ENCODE measurements at regions not wholly inside any gene's neighbourhood (a gene's known extent, or its start where the extent isn't known, plus 50 kb on each side); places are given as distances from the start of the nearest gene placed in this dataset.

- Mint-ChIP-seq H3K27ac (no peak overlapping the region), H3K27me3 (ENCODE audit: low read depth in 2 of 2) (no peaks in the 10 kb centered on the region), H3K9me3 (peaks cover 10% of the 10 kb centered on the region in 2 donors), H3K4me3 (no peak overlapping the region), H3K4me1 (no peaks in the 10 kb centered on the region), H3K36me3 (no peaks in the 10 kb centered on the region)
- DNase-seq (no peak), ATAC-seq (no peak)
- Histone ChIP-seq H3K4me1 (ENCODE audit: control insufficient read depth, insufficient read depth, low read length) (no peaks in the 10 kb centered on the region), H3K27ac (ENCODE audit: low read length) (no peak overlapping the region), H3K36me3 (ENCODE audit: control insufficient read depth, insufficient read depth, low read length) (no peaks in the 10 kb centered on the region), H3K4me3 (ENCODE audit: low read length) (no peak overlapping the region), H3K27me3 (ENCODE audit: control insufficient read depth, insufficient read depth, low read length) (no peaks in the 10 kb centered on the region), H3K9me3 (ENCODE audit: control insufficient read depth, insufficient read depth, low read length) (no peaks in the 10 kb centered on the region)
- WGBS (ENCODE audit: insufficient coverage), result 83% methylated on average over 2 of the region's 2 CpGs
- TF ChIP-seq, protein P1, sequence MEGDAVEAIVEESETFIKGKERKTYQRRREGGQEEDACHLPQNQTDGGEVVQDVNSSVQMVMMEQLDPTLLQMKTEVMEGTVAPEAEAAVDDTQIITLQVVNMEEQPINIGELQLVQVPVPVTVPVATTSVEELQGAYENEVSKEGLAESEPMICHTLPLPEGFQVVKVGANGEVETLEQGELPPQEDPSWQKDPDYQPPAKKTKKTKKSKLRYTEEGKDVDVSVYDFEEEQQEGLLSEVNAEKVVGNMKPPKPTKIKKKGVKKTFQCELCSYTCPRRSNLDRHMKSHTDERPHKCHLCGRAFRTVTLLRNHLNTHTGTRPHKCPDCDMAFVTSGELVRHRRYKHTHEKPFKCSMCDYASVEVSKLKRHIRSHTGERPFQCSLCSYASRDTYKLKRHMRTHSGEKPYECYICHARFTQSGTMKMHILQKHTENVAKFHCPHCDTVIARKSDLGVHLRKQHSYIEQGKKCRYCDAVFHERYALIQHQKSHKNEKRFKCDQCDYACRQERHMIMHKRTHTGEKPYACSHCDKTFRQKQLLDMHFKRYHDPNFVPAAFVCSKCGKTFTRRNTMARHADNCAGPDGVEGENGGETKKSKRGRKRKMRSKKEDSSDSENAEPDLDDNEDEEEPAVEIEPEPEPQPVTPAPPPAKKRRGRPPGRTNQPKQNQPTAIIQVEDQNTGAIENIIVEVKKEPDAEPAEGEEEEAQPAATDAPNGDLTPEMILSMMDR (IDR thresholded peaks at IDR 0.05), result no peak
- intact Hi-C loops (cut with micrococcal nuclease), result no loop called here
Measured at GRCh38 chr13:58767566-58767965, 1136.0 kb downstream of the PCDH17 start.

DNA sequence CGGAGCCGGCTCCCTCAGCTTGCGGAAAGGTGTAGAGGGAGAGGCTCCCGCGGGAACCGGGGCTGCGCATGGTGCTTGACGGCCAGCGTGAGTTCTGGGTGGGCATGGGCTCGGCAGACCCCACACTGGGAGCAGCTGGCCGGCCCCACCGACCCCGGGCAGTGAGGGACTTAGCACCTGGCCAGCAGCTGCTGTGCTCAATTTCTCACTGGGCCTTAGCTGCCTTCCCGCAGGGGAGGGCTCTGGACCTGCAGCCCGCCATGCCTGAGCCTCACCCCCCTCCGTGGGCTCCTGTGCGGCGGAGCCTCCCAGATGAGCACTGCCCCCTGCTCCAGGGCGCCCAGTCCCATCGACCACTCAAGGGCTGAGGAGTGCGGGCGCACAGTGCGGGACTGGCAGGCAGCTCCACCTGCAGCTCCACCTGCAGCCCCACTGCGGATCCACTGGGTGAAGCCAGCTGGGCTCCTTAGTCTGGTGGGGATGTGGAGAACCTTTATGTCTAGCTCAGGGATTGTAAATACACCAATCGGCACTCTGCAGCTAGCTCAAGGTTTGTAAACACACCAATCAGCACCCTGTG, 1141.8 kb downstream of the PCDH17 start:
- ATAC-seq (no peak), DNase-seq (no peak)
- H3K4me3 ChIP-seq (ENCODE audit: low read length), result no peak overlapping the region
- no peak overlapping the region for H3K27ac ChIP-seq (ENCODE audit: low read length)
- H3K4me1 ChIP-seq (ENCODE audit: control insufficient read depth, insufficient read depth, low read length), result no peaks in the 10 kb centered on the region
- H3K36me3 ChIP-seq (ENCODE audit: control insufficient read depth, insufficient read depth, low read length), result no peaks in the 10 kb centered on the region
- TF ChIP-seq, protein P1 (IDR thresholded peaks at IDR 0.05), result no peak
- intact Hi-C loops (cut with micrococcal nuclease), result no loop called here
- Mint-ChIP-seq H3K4me1 (no peaks in the 10 kb centered on the region), H3K36me3 (no peaks in the 10 kb centered on the region), H3K27me3 (ENCODE audit: low read depth in 2 of 2) (no peaks in the 10 kb centered on the region), H3K4me3 (no peak overlapping the region), H3K27ac (no peak overlapping the region), H3K9me3 (peaks cover 2 to 6% of the 10 kb centered on the region in 2 donors)
- H3K9me3 ChIP-seq (ENCODE audit: control insufficient read depth, insufficient read depth, low read length), result no peaks in the 10 kb centered on the region
- no peaks in the 10 kb centered on the region for H3K27me3 ChIP-seq (ENCODE audit: control insufficient read depth, insufficient read depth, low read length)
- 93% methylated on average over 24 of the region's 25 CpGs for whole genome bisulfite sequencing (ENCODE audit: insufficient coverage)

DNA sequence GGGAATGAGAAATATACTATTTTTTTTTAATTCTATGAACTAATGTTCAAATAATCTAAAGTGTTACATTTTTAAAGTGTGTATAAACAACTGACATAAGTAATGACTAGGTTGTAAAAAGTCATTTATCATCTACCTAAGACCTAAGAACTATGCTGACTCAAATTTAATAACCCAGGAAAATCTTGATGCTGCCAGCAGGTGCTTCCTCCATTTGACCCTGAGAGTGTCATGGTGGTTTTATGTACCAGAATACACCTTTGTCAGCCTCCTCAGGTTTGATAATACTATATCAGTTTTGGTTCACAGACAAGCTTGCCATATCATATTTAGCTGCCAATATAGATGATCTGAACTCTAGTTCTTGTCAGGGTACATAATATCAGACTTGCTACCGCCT, 1151.2 kb downstream of the PCDH17 start:
- DNase-seq (no peak), ATAC-seq (no peak)
- H3K9me3 ChIP-seq (ENCODE audit: control insufficient read depth, insufficient read depth, low read length), result no peaks in the 10 kb centered on the region
- intact Hi-C loops (cut with micrococcal nuclease), result no loop called here
- Mint-ChIP-seq H3K27ac (no peak overlapping the region), H3K36me3 (peaks cover 6% of the 10 kb centered on the region), H3K9me3 (peaks cover 14 to 18% of the 10 kb centered on the region in 2 donors), H3K4me3 (no peak overlapping the region), H3K27me3 (ENCODE audit: low read depth in 2 of 2) (no peaks in the 10 kb centered on the region), H3K4me1 (no peaks in the 10 kb centered on the region)
- TF ChIP-seq, protein P1 (IDR thresholded peaks at IDR 0.05), result no peak
- H3K27me3 ChIP-seq (ENCODE audit: control insufficient read depth, insufficient read depth, low read length), result no peaks in the 10 kb centered on the region
- H3K4me1 ChIP-seq (ENCODE audit: control insufficient read depth, insufficient read depth, low read length), result no peaks in the 10 kb centered on the region
- H3K4me3 ChIP-seq (ENCODE audit: low read length), result no peak overlapping the region
- no peak overlapping the region for H3K27ac ChIP-seq (ENCODE audit: low read length)
- no CpG with 5 or more reads among the region's 1 CpG for WGBS (ENCODE audit: insufficient coverage)
- H3K36me3 ChIP-seq (ENCODE audit: control insufficient read depth, insufficient read depth, low read length), result no peaks in the 10 kb centered on the region

DNA sequence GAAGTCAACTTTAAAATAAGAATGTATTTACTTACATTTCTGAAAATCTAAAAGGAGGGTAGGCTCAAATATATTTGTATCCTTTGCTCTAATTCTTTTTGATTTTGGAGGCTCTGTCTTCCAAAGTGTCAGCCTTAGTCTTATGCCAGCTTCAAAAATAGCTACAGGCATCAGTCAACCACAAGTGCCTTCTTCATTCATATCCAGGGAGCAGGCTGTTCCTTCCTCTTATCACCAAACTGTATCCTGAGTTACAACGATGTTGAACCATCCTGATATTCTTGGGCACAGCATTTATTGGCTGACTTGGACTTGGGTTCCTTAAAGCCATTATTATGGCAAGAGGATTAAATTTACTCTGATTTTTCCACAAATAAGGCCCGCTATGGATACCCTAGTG, 1161.3 kb downstream of the PCDH17 start:
- intact Hi-C loops (cut with micrococcal nuclease), result no loop called here
- H3K27ac ChIP-seq (ENCODE audit: low read length), result no peak overlapping the region

More for the DNA sequence above, 1161.3 kb downstream of the PCDH17 start:
- WGBS (ENCODE audit: insufficient coverage), result 50% methylated on average over 2 of the region's 2 CpGs
- Mint-ChIP-seq H3K4me3 (no peak overlapping the region), H3K4me1 (no peaks in the 10 kb centered on the region), H3K9me3 (peaks cover 12 to 20% of the 10 kb centered on the region in 2 donors), H3K27me3 (ENCODE audit: low read depth in 2 of 2) (no peaks in the 10 kb centered on the region), H3K36me3 (no peaks in the 10 kb centered on the region), H3K27ac (no peak overlapping the region)
- no peaks in the 10 kb centered on the region for H3K36me3 ChIP-seq (ENCODE audit: control insufficient read depth, insufficient read depth, low read length)
- no peak for DNase-seq
- ATAC-seq, result no peak
- no peaks in the 10 kb centered on the region for H3K27me3 ChIP-seq (ENCODE audit: control insufficient read depth, insufficient read depth, low read length)
- H3K9me3 ChIP-seq (ENCODE audit: control insufficient read depth, insufficient read depth, low read length), result peaks cover 9% of the 10 kb centered on the region
- TF ChIP-seq, protein P1 (IDR thresholded peaks at IDR 0.05), result no peak
- H3K4me1 ChIP-seq (ENCODE audit: control insufficient read depth, insufficient read depth, low read length), result no peaks in the 10 kb centered on the region
- no peak overlapping the region for H3K4me3 ChIP-seq (ENCODE audit: low read length)
